ENCODE measurements at regions not wholly inside any gene's neighbourhood (a gene's known extent, or its start where the extent isn't known, plus 50 kb on each side); places are given as distances from the start of the nearest gene placed in this dataset.

DNA sequence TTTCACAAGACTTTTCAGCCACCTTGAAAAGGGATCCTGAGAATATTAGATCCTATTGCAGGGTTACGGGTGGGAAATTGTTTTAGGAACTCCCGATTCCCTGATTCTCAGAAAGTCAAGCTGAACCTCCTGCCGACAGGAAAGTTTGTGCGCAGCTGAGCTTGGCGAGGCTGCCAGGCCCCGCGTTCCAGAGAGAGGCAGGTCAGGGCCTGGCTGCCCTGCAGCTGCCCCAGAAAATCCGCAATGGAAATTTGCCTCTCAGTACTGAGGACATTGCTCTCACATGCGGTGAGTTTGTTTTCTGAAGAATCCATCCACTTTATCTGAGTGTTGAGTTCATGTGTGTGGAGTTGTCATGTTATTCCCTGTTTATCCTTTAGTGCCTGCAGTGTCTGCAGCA is 144.2 kb downstream of the RTP5 start (continued):
- TF ChIP-seq EP300 (IDR thresholded peaks at IDR 0.05; ENCODE audit: borderline replicate concordance in 1 of 2, low read depth in 2 of 2, low read length in 2 of 2) (no peak), PHF8 (conservative IDR thresholded peaks at IDR 0.05; ENCODE audit: low read depth, low read length) (no peak), MAFK (IDR thresholded peaks at IDR 0.05; ENCODE audit: low read depth, low read length) (no peak), SP4 (IDR thresholded peaks at IDR 0.05; ENCODE audit: low read length) (no peak), KDM4A (IDR thresholded peaks at IDR 0.05; ENCODE audit: low read depth, low read length, severe bottlenecking) (no peak), FOSL1 (IDR thresholded peaks at IDR 0.05; ENCODE audit: insufficient read depth, low read depth, low read length) (no peak), GABPA (IDR thresholded peaks at IDR 0.05; ENCODE audit: borderline replicate concordance, insufficient read depth, low read length) (no peak)
- TF ChIP-seq, protein P1, sequence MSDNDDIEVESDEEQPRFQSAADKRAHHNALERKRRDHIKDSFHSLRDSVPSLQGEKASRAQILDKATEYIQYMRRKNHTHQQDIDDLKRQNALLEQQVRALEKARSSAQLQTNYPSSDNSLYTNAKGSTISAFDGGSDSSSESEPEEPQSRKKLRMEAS (IDR thresholded peaks at IDR 0.05): no peak

All from H1 (cell line).